HL-60/S4 (cell line): ENCODE measurements at regions not wholly inside any gene's neighbourhood (a gene's known extent, or its start where the extent isn't known, plus 50 kb on each side); places are given as distances from the start of the nearest gene placed in this dataset.
"Not testable (repeated sequence)": the region's sequence is repeated elsewhere in the genome, so short reads cannot be mapped to it uniquely, and the experiment has no call there.

Source experiments
- in situ Hi-C: fragments of 300-500 bp; cut with MboI; formaldehyde crosslinking; loops from 2 replicates; pipeline ENCODE4 v1.14.3; 2022; ENCODE audit warnings: low sequenced_read_pairs

DNA sequence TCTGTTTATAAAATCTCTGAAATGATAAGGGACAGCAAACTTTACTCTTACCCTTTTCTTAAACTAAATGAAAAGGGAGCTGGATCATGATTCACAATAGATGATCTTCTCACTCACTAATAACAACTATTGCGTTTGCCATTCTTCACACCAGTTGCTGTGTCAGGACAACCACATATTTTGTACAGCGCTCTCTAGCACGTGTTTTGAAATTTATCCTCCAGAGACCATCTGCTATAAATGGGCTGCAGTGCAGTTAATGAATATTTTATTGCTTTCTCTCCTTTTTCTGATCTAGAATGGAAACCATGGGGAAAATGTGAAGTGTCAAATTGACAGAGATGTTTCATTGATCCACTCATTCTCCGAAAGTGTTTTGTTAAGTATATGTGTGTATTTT is 258.4 kb upstream of the CCNH start:
- in situ Hi-C loops = no loop called here

DNA sequence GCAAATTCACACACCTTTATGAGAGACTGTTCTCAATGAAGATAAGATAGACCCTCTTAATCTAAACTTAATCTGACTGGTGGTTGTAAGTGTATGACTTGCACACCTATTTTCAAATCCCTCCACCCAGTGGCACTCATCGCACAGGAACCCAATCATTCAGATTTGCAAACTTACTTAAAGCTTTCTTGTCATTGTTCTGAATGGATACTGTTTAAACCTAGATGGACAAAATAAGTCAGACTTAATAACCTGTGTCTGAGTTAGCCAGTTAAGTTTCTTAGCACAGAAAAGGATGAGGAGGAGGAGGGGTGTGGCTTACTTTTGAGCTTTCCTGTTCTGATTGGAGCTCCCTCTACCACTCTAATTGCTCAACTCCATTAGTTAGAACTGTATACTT is 252.4 kb upstream of the CCNH start:
- in situ Hi-C loops = no loop called here

DNA sequence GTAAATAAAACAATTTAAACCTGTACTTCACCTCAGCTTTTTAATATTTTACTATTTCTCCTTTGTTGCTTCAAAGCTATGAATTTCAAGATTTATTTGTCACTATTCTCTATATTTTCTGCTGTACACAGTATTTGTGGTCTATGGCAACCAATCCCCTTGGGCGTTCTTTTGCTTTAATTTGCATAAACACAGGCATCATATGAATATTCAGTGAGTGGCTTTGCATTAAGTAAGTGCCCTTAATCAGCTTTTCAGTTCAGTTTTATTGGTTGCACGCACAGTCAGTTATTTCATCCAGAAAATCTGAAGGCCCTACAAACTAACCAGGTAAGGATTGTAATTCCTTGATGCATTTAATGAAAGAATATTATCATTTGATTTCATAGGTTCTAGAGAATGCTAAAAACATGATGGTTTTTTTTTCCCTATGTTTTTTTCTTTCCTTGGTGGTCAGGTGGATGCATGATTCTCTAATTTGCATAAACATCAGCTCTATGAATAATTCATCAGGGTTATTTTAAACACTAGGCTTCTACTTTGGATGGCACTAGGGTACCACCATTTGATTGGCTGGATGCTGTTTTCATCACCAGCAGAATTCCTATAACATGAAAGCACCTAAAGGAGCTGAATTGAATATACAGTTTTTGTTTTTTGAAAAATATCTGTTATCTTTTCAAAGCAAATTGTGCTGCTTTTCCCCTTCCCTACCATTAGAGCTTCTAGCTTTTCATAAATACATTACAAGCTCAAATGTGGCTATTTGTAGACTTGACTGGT is 249.2 kb upstream of the CCNH start:
- in situ Hi-C loops = no loop called here

DNA sequence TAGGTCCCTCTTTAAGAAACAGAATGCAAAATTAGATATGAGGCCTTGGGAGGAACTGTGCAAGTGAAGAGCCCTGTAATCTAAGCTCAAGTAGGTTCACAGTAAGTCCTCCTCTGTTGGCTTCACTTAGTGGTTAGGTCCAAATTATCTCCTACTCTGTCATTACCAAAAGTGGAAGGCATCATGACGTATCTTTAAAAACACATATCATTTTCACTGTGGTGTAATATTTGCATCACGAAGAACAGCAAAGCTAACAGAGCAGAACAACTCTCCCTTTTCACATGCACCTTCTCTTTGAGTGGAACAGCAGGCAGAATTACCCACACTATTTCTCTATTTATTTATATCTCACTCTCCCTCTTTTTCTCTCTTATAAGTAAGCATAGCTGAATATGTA is 240.5 kb upstream of the CCNH start:
- in situ Hi-C loops = no loop called here

DNA sequence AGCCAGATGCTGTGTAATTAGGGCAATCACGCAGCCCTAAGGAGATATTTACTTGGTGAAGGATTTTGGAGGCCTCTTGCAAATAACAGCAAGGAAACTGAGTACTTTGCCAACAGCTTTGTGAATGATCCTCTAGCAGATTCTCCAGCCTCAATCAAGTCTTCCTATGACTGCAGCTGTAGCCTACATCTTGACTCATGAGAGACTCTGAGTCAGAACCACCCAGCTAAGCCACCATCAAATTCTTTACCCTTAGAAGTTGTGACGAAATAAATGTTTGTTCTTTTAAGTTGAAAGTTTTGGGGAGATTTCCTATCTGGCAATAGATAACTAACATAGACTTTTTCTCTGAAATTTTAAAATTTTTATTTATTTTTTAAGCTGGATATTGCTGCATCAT is 237.6 kb upstream of the CCNH start:
- in situ Hi-C loops = no loop called here

DNA sequence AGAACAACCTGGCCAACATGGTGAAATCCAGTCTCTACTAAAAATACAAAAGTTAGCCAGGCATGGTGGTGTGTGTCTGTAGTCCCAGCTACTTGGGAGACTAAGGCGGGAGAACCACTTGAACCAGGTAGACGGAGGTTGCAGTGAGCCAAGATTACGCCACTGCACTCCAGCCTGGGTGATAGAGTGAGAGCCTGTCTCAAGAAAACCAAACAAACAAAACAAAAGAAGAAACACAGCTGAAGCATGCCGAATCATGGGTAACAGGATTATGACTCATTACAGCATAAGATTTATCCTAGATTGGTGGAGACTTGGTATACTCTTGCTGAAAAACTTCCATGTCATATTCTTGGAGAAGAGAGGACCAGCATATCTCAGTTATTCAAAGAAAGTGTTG is 236.7 kb upstream of the CCNH start:
- in situ Hi-C loops = no loop called here

DNA sequence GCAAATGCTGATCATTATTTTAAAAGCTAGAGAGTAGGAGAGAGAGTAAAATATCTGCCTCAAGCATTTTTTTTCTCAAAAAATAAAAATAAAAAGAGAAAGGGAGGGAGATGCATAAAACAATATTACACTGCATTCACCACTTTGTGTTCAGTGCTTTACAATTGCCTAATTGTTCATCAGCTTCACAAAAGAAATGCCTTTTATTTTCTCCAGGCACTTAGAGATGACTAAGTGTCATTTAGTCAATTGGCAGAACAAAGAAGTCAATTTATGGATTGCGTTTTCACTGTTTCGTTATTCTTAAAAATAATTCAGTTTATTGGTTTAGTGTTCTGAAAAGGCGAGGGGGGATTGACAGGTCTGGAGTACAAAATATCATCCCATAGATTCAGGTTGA is 232.5 kb upstream of the CCNH start:
- in situ Hi-C loops = no loop called here

DNA sequence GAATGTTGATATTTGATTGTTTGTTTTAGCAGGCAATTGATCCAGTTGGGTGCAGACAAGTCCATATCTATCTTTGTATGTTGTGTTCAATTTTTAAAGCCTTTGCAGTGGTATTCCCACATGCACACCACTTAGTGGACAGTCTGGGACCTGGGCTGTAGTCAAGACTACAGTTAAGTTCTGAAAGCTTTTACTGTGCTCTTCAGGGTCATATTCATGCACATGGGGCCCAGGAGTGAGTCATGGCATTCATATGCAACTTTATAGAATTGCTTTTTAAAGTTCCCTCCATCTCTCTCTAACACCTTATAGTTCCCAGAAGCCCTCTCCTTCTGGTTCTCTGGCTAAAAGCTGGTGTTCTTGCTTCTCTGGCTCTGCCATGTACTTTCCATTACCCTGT is 228.2 kb upstream of the CCNH start:
- in situ Hi-C loops = no loop called here

DNA sequence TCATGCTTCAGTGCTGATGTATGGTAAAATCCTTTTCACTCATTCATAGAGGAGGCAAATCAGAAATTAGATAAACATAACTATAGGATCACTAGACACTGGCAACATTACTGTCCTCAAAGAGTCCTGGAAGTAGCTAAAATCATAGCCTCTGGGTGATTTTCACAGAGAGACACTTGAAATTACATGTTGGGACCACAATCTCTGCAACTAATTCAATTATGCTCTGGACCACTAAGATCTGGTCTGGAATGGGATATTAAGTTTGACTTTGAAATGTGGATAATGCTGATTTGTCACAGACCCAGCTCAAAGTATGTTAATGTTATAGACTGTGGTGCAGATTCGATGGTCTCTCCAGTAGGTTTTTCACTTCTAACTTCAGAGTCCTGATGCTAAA is 214.6 kb upstream of the CCNH start:
- in situ Hi-C loops = no loop called here

DNA sequence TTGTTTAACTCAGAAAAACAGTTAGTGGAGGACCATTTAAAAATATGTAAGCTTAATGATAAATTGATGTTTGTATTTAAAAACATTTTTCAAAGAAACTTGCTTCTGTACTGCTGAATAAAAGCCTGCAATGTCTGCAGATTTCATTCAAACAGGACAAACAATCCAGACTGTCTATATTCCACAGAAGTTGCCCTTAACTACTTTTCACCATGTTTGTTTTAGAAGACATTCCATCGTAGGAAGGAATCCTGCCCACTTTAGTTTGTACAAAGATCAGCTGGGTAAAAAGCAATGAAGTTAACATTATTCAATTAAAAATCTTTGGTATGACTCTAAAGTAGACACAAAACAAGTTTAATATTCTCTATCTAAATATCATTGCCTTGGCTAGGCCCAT is 195.7 kb upstream of the CCNH start:
- in situ Hi-C loops = no loop called here

DNA sequence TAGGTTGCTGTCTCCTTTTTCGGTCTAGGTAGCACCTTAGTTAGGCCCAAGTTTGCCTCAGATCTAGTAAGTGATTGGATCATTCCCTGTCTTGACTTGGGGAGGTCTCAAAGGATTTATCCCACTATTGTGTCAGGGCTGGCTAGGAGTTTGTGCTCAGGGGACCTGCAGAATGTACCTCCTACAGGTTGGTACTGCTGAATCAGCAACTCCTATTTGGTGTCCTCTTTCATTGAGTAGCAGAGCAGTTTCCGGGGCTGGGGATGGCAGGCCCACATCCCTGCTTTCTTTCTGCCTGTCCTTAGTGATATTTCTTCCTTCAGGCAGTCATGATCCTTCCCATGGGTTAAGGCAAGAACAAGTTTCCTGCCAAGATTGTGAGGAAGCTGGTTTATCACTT is 192.9 kb upstream of the CCNH start:
- in situ Hi-C loops = no loop called here

DNA sequence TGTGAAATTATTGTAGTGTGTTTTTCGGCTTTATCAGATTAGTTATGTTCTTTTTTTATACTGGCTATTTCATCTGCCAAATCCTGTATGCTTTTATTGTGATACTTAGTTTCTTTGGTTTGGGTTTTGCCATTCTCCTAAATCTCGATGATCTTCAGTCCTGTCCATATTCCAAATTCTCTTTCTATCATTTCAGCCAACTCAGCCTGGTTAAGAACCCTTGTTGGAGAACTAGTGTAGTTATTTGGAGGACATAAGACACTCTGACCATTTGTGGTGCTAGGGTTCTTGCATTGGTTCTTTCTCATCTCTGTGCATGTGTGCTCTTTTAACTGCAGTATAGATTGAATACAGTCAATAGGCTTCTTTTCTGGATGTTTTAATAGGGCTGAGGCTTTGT is 187.0 kb upstream of the CCNH start:
- in situ Hi-C loops = no loop called here

DNA sequence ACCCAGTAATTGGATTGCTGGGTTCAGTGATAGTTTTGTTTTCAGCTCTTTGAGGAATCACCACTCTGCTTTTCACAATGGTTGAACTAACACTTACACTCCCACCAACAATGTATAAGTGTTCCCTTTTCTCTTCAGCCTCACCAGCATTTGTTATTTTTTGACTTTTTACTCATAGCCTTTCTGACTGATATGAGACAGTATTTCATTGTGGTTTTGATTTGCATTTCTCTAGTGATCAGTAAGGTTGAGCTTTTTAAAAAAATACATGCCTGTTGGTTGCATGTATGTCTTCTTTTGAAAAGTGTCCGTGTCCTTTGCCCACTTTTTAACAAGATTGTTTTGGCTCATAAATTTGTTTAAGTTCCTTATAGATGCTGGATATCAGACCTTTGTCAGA is 185.7 kb upstream of the CCNH start:
- in situ Hi-C loops = no loop called here

DNA sequence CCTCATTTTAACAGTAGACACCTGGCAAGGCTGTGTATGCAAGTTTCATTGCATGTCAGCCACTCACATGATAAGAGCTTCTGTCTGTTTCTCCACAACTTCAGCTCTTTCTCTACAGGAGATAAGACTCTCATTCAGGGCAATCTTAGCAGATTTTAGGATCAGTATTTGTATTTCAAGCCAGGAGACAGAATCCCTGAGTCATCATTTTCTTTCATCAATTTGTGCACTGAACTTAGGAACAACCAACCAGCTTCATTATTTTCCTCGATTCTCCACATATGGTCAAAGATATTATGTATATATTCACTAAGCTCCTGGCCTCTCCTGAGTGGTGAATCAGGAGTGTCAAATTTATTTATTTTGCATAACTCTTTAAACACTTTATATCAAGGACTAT is 181.8 kb upstream of the CCNH start:
- in situ Hi-C loops = no loop called here

DNA sequence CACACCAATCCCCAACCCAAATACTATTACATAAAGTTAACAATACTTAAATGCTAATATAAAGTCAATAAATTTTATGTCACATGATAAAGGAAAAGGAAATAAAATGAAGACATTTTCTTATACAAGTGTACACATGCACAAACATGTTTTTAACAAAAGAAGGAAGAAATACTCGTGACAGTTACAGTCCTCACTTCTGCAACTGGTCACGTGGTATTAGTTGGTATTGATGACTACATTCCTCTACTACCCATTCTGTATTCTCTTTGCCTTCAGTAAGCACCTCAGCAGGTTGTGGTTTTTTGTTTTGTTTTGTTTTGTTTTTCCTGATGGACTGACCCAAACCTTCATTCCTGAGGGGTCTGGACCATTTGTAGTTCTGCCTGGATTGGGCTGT is 176.9 kb upstream of the CCNH start:
- in situ Hi-C loops = no loop called here

DNA sequence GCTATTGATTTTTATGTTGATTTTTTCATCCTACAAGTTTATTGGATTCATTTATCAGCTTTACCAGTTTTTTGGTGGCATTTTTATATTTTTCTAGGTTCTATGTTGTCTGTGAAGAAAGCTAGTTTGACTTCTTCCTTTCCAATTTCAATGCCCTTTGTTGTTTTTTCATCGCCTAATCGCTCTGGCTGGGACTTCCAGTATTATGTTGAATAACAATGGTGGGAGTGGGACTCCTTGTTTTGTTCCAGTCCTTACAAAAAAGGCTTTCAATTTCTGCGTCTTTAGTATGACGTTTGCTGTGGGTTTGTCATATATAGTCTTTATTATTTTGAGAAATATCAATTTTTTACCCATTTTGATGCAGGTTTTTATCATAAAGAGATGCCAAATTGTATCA is 175.6 kb upstream of the CCNH start:
- in situ Hi-C loops = no loop called here

DNA sequence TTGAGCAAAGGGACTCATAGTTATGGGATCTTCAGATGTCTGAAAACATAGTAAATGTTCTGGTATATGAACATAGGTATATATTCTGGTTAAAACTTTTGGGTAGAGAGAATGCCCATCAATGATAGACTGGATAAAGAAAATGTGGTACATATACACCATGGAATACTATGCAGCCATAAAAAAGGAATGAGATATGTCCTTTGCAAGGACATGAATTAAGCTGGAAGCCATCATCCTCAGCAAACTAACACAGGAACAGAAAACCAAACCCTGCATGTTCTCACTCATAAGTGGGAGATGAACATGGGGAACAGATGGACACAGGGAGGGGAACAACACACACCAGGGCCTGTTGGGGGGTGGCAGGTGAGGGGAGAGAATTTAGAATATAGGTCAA is 171.0 kb upstream of the CCNH start:
- in situ Hi-C loops = not testable (repeated sequence)

DNA sequence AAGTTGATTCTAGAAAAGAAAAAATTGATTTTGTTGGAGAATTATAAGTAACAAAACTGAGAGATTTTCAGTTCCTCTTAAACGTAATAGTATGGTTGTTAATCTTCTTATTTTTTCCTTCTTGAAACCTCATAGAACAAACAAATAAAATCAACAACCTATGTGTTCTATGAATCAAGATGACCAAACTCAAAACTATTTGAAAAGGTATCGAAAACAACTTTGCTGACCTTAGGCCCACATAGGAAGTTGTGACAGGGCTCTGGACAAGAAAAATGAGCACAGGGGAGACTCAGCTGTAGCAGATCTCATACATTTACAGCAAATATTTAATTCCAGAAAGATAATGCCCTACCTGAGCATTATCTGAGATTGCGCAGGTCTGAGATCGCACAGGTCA is 169.4 kb upstream of the CCNH start:
- in situ Hi-C loops = no loop called here

DNA sequence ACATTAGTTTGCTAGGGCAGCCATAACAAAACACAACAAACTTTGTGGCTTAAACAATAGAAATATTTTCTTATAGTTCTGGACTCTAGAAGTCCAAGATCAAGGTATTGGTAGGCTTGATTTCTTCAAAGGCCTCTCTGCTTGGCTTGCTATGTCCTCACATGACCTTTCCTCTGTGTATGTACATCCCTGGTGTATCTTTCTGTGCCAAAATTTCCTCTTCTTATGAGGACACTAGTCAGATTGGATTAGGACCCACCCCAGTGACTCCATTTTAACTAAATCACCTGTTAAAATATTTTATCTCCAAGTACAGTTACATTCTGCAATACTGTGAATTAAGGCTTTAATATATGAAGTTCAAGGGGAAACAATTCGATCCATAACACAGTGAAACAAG is 168.9 kb upstream of the CCNH start:
- in situ Hi-C loops = no loop called here

DNA sequence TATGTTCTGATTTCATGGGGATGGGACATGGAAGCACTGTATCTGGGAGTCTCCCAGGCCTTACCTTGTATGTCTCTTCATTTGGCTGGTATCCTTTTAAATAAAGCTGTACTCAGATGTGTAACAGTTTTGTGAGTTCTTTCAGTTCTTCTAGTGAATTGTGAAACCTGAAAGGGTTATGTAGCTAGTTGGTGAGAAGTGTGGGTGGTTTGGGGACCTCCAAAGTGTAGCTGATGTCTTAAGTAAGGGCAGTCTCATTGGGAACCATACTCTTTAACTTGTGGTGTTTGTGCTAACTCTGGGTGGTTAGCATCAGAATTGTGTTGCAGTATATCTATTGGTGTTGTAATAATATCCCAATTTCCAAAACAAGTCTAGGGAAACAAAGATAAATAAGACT is 166.9 kb upstream of the CCNH start:
- in situ Hi-C loops = no loop called here

DNA sequence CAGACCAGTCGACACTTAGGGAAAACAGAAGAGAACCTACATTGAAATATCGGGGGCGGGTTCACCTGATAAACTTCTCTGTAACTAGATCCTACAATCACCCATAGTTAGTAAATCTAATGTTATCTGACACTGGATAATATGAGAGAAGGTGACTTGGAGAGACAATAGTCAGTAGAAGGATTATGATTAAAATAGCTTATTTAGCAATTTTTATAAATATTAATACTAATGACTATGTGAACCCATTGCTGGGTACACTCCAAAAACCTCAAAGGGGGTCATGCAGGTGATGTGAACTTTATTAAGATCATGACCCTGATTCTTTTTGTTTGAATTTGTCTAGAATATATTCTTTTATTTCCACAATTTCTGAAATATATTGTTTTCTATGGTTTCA is 164.1 kb upstream of the CCNH start:
- in situ Hi-C loops = no loop called here

DNA sequence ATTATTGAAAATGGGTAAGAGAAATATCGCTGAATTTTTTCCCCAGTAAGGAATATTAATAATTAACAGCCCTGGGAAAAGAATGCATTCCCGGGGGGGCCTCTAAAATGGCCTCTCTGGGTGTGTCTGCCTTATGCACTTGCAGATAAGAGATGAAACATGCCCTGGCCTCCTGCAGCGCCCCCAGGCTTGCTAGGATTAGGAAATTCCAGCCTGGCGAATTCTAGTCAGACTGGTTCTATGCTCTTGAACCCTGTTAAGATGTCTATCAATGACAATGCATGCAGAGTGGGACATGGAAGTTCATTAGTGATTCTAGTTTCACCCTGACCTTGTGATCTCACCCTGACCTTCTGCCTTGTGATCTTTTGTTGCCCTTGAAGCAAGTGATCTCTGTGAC is 163.6 kb upstream of the CCNH start:
- in situ Hi-C loops = not testable (repeated sequence)

DNA sequence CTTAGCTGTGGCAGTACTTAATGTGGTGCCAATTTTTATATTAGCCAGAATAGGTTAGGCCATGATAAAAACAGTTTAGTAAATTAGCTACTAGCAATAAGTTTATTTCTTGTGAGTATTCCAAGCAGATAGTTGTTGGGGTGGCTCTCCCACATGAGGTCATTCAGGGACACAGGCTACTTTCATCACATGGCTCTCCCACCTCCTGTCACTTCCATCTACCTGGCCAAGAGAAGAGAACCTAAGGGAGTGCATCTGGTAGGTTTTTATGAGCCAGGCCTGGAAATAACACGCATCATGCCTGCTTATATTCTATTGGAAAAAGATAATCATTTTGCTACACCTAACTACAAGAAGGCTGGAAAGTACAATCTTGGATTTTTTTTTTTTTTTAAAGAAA is 161.4 kb upstream of the CCNH start:
- in situ Hi-C loops = no loop called here
